ENCODE measurements at regions not wholly inside any gene's neighbourhood (a gene's known extent, or its start where the extent isn't known, plus 50 kb on each side); places are given as distances from the start of the nearest gene placed in this dataset.
A peak's percentile ranks its signal among the peaks of the same experiment; 100 is the strongest.
"Not testable (repeated sequence)": the region's sequence is repeated elsewhere in the genome, so short reads cannot be mapped to it uniquely, and the experiment has no call there.

GRCh38 chr5:131005963-131006684 is 158.9 kb downstream of the HINT1 start:
- DNase-seq (ENCODE audit: low spot score), result no peak
- no peak for ATAC-seq (ENCODE audit: low FRiP score)
- no peak for TF ChIP-seq CTCF (IDR thresholded peaks at IDR 0.05)

- ATAC-seq (ENCODE audit: low FRiP score) (no peak), DNase-seq (ENCODE audit: low spot score) (no peak)
- no peak for TF ChIP-seq CTCF (IDR thresholded peaks at IDR 0.05)
Observed at GRCh38 chr5:131001507-131001906, 163.5 kb downstream of the HINT1 start.

- ATAC-seq (ENCODE audit: low FRiP score), result no peak
- no peak for TF ChIP-seq CTCF (IDR thresholded peaks at IDR 0.05)
Observed at GRCh38 chr5:131000289-131000688, 164.8 kb downstream of the HINT1 start.

GRCh38 chr5:130996720-130997119 is 168.3 kb downstream of the HINT1 start:
- not testable (repeated sequence) for DNase-seq (ENCODE audit: low spot score); ATAC-seq (ENCODE audit: low FRiP score)

More at GRCh38 chr5:131000289-131000688, 164.8 kb downstream of the HINT1 start:
- DNase-seq (ENCODE audit: low spot score), result no peak

- DNase-seq (ENCODE audit: low spot score) (no peak), ATAC-seq (ENCODE audit: low FRiP score) (no peak)
- TF ChIP-seq CTCF (IDR thresholded peaks at IDR 0.05), result no peak
Observed at GRCh38 chr5:130995851-130996250, 169.2 kb downstream of the HINT1 start.

GRCh38 chr5:130995254-130995515 is 169.9 kb downstream of the HINT1 start:
- TF ChIP-seq CTCF (IDR thresholded peaks at IDR 0.05), result no peak
- no peak for DNase-seq (ENCODE audit: low spot score)
- ATAC-seq (ENCODE audit: low FRiP score), result peak; percentile 44

GRCh38 chr5:130994496-130995253 is 170.4 kb downstream of the HINT1 start:
- DNase-seq (ENCODE audit: low spot score), result no peak
- TF ChIP-seq CTCF (IDR thresholded peaks at IDR 0.05), result no peak
- ATAC-seq (ENCODE audit: low FRiP score), result no peak
